GM19324 (cell line): ENCODE measurements at regions not wholly inside any gene's neighbourhood (a gene's known extent, or its start where the extent isn't known, plus 50 kb on each side); places are given as distances from the start of the nearest gene placed in this dataset.

Experiments
- ATAC-seq: cut with Tn5 transposase; IDR thresholded peaks from one replicate; pipeline ENCODE4 v1.9.1; 2021; ENCODE audit warnings: mild to moderate bottlenecking, moderate library complexity; ENCODE audit not compliant: unreplicated experiment, low FRiP score

DNA sequence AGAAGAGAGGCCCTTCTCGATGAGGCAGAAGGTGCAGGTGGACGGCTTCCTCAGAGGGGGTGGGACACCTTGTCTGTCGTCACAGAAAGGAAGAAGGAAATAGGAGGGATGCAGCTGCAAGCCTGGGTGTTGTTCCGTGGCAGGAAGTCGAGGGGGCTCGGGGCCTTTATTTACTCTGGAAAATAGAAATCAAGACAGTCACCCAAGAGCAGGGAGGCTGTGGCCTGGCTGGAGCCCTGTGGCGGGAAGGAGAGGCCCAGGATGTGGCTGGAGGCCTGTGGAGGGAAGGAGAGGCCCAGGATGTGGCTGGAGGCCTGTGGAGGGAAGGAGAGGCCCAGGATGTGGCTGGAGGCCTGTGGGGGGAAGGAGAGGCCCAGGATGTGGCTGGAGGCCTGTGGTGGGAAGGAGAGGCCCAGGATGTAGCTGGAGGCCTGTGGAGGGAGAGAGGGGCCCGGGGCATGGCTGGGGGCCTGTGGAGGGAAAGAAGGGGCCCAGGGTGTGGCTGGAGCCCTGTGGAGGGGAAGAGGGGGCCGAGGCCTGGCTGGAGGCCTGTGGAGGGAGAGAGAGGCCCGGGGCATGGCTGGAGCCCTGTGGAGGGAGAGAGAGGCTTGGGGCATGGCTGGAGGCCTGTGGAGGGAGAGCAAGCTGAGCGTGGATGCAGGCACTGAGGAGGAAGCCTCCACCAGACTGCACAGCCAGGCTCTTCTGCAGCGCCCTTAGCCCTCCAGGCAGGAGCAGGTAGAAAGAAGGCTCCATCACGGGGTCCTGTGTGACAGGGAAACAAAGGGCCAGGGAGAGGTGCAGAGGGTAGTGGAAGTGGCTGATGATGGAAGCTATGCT lies 97.3 kb upstream of the SFMBT2 start:
- ATAC-seq: no peak

DNA sequence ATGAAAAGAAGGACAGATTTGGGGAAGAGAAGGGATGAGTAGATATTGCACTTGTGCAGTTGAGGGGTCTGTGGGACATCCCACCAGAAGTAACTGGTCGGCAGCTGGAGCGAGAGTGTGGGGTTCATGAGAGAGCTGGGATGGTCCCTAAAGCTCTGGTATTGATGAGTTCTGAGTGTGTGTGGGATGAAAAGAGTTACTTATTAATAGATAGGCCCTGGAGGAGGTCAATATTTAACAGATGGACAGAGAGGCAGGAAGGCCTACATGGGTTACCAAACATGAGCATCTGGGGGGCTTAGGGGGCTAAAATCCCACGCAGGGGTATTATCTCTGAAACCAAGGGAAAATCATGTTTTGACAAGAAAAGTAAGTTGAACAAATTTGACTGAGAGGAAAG lies 95.7 kb upstream of the SFMBT2 start:
- no peak for ATAC-seq

DNA sequence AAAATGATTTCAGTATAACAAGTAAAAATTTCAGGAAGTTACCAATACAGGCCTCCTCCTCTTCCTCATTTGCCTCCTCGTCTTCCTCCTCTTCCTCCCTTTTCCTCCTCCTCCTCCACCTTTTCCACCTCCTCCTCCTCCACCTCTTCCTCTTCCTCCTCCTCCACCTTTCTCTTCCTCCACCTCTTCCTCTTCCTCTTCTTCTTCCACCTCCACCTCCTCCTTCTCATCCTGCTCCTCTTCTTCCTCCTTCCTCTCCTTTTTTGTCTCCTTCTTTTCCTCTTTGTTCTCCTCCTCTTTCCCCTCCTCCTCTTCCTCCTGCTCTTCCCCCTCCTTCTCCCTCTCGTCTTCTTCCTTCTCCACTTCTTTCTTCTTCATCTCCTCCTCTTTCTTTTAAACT lies 94.4 kb upstream of the SFMBT2 start:
- no peak for ATAC-seq

DNA sequence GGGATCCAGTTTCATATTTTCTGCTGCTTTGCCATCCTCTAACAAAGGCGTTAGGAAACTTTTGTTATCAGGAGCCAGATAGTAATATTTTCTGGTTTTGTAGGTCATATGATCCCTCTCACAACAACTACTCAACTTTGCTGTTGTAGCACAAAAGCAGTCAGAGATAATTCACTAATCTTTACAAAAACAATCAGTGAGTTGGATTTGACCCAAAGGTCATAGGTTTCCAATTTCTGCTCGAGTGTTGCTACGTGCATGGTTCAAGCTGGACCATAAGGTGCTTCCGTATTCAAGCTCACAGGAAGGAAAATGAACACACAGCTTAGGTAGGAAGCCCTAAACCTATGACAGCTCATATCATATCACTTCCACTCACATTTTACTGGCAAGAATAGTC lies 92.4 kb upstream of the SFMBT2 start:
- ATAC-seq: no peak

DNA sequence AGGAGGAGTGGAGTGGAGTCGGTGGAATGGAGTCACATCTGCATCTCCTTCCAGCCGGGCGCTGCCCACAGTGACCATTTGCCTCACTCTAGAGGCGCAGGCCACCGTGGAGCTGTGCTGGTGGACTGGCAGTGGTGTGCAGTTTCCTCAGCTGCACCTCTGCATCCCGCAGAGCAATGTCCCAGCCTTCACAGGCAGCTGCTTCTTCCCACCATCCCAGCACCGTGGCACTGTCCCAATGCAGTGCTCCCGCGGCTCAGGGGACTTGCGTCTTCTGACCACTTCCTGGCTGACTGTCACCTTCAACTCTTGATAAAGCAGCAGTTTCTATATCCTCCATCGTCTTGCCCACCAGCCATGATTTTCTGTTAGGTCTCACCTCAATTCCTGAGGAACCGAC lies 90.3 kb upstream of the SFMBT2 start:
- no peak for ATAC-seq

DNA sequence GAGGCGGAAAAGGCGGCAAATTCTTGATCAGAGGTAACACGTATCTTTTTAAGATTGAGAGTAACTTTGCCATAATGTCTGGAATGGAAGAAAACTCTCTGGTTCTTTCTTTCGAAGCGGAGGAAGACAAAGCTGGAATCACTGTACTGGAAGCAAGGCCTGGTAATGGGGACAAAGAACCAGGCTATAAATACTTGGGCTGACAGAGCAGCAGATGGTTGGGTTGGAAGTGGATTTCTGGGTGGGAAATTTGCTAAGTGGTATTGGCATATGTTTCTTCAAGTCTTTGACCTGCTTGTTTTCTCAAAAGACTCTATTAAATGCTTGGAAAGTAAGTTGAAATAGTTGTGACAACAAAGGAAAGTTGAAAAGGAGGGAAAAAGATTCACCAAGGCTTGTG lies 87.3 kb upstream of the SFMBT2 start:
- ATAC-seq: no peak

DNA sequence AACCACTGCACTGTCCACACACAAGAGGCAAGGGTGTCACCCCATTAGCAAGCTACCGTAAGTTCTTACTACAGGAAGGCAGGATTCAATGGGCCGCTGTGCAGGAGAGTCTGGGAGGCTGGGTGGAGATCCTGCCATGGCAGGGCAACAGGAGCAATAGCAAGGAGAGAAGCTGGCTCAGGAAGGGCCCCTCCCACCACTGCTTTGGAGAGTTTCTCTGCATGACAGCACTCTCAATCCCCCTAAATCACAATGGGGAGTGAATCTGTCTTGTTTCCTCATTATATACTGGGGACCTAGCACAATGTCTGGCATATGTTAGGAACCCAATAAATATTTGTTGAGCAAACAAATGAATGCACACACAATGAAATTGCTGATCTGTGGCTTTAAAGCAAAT lies 83.2 kb upstream of the SFMBT2 start:
- ATAC-seq: no peak

DNA sequence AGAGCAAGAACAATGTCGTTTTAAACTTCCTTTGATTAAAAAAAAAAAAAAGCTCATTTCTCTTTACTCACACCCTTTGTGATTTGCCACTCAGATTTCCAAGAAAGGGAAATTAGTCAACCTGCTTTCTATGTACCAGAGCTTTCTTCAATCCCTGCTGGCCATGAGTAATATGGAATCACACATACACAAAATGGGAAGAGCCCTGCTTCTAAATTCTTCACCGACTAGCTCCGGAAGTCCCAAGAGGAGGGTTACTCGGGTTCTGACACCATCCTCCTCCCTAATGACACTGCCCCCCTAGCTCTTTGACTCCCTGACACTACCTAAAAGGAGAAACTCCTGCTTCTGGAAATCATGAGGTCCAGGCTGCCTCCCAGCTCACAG lies 81.8 kb upstream of the SFMBT2 start:
- no peak for ATAC-seq

DNA sequence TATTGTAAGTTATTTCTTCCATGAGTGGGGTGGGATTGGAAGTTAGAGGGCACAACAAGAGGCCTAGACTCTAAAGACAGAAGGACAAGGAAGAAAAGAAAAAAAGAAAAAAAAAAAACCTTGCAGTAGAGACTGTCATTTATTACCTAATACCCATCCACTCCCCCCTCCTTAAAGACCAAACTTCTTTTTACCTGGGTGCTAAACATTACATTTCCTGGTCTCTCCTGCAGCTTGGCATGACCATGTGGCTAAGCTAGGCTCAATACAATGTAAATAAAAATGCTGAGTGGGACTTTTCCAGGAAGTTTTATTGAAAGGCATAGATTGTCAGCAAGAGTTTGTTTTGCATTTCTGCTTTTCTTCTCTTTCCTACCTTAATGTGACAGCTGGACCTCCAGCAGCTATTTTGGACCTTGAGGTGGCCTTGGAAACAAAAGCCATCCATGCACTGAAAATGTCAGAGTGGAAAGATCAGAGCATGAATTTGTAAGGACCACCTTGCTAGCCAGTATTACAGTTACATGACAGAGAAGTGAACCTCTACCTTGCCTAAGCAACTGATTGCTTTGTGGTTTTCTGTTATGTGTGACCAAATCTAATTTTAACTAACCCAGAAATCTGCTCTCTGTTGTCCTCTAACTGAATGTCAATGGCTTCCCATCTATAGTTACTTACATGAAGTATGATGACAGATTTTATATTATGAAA lies 81.3 kb upstream of the SFMBT2 start:
- peak; percentile 81 for ATAC-seq

DNA sequence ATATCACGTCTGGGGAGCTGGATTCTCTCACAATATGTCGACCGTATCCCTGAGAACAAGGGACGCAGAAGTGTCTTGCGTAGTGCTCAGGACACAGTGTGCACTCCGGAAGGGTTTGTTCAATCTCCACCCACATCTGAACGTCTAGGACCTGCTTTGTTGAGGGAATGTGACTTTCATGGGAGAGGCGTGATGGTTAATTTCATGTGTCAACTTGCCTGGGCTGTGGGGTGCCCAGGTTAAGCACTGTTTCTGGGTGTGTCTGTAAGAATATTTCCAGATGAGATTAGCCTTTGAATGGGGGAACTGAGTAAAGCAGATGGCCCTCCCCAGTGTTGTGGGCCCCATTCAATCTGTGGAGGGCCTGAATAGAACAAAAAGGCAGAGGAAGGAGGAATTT lies 80.4 kb upstream of the SFMBT2 start:
- ATAC-seq: no peak

DNA sequence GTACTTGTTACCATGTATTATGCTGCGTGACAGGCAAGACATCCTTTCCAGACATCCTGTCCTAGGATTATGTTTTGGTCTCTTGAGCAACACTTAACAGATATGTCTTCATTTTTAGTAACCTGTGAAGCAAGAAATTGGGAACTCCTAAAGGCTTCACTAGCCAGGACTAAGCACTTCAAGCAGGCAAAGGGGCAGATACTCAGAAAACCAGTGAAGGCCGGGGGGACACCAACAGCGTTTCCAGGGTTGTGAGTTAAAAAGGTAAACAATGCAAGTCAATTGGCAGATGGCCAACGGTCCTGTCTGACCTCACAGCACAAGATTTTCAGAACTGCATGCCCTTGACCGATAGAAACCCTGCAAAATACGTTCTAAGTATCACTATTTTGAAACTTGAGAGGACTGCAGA lies 77.6 kb upstream of the SFMBT2 start:
- no peak for ATAC-seq

DNA sequence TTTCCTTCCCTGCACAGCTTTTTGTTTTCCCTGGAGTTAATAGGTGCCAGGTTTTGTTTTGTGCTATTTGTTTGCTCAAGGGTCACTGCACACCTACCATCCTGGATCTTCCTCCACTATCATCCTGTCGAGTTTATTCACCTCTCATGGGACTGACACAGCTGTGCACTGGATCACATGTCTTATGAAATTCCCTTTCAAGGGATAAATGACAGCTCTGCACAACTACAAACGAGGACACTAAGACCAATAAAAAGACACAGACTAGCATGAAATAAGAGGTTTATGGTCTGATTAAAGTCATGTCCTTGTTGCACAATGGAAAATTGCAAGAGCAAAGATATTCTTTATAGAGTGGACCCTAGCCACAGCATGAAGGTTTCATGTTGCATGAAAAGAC lies 76.7 kb upstream of the SFMBT2 start:
- no peak for ATAC-seq

DNA sequence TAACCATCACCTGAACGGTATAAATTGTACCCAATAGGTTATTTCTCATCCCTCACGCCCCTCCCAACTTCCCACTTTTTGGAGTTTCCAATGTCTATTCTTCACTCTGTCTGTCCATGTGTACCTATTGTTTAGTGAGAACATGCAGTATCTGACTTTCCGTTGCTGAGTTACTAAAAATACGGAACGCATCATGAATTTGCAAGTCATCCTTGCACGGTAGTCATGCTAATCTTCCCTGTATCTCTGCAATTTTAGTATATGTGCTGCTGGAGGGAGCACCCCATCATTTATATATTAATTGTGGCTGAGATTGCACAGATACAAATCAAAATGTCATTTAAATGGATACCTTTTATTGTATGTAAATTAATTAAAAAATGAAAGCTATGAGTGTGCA lies 75.7 kb upstream of the SFMBT2 start:
- ATAC-seq: no peak

DNA sequence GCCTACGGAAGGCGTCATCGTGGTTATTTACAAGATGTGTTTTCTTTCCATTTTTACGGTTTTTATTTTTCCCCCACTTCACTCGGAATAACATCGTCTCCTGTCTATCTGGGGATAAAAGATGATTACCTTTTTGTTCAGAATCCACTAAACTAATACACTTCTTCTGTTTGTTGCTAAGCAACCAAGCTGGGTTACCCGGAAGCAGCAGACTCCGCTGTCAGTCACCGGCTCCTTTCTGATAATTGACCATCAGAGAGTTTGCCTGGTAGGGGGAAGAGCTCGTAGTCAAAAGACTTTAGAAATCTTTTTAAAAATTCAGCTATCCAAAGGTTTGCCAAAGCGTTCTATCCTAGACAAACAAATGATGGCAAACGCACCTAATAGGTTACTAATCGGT lies 75.0 kb upstream of the SFMBT2 start:
- ATAC-seq: no peak

DNA sequence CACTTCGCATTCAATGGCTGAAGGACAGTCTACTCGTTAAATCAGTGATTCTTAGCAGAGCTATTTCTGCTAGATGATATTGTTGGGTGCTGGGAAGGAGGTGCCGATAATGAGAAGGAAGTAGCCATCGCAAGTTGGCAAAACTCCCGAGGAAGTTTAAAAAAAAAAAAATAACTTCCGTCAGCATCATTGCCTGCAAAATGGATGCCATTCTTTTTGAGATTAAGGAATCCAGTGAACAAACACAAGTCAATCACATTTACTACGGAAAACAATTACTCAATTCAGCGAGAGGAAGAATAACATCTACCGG lies 74.4 kb upstream of the SFMBT2 start:
- no peak for ATAC-seq

DNA sequence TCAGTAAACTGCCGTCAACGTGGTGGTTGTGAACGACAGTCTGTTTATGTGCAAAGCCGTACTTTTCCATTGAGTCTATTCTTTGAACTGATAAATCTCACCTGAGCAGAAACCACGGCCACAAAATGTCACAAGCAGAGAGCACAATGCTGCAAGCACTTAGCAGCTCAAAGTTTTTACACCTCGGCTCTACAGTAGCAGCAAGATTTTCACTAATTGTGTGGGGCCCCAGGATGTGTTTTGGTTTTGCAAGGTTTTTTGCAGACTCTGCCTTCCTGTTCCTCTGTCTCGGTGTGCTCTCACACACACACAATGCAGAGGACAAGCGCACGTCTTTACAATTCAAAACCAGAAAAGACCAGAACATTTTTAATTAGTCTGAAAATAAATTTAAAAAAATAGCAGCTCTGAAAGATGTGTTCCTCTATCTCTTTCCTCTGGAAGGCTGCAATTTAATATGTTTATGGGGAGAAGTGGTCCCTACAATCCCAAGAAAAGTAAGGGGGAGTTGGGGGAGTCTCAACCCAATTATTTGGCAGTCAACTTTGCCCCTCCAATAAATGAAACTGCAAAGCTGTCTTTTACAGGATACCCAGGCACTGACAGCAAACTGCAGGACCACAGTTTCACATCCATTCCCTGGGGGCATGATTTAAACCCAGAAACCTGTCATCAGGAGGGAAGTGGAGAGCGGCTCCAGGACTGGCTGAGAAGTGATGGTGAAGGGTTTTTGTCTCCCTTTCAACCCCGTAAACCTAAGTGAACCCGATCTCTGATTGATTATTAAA lies 73.8 kb upstream of the SFMBT2 start:
- peak; percentile 78 for ATAC-seq

DNA sequence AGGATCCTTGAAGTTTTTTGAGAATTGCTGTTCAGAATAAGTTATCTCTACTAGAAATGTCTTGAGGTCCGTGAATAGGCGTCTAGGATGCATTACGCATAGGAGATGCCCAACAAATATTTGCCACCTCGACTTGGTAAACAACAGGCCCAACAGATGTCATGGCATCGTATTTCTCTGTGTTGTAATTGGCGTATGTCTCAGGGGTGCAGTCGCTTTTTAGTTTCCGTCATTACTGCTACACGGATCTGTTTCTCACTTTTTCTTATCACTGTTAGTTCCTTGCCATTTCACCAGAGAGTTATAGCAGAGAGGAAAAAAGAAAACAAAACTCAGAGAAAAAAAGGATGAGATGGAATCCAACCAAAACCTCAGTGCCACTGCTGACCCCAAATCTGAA lies 73.0 kb upstream of the SFMBT2 start:
- ATAC-seq: no peak

DNA sequence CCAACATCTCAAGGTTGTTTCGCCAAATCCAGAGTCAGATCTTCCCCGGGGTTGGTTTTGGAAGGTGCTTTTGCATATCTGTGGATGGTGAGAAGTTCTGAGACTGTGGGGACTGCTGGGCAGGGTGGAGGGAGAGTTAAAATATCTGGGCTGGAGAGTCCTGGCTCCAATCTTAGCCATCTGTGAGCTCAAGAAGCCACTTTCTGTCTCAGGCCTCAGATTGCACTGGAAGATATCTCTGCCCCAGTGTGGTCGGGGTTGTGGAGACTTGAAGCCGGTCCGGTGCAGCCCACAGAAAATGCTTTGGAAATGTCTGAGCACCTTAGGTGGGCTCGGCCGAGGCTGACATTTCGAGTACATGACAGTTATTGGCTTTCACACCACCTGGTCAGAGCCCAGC lies 72.2 kb upstream of the SFMBT2 start:
- no peak for ATAC-seq

DNA sequence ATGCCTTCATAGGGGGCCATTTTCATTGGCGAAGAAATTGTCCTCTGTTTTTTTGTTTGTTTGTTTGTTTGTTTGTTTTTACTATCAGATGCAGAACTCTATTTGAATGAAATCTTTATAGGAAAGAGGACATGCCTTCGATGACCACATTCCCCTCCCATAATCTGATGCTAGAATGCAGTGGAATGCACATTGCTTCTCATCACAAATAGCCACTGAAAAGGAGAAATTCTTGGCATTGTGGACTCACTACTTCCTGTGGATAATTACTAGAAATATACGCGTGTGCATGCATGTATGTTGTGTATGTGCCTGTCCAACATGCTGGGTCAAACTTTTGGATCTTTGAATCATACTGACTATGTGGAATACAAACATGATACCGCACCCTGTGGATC lies 70.5 kb upstream of the SFMBT2 start:
- ATAC-seq: no peak

DNA sequence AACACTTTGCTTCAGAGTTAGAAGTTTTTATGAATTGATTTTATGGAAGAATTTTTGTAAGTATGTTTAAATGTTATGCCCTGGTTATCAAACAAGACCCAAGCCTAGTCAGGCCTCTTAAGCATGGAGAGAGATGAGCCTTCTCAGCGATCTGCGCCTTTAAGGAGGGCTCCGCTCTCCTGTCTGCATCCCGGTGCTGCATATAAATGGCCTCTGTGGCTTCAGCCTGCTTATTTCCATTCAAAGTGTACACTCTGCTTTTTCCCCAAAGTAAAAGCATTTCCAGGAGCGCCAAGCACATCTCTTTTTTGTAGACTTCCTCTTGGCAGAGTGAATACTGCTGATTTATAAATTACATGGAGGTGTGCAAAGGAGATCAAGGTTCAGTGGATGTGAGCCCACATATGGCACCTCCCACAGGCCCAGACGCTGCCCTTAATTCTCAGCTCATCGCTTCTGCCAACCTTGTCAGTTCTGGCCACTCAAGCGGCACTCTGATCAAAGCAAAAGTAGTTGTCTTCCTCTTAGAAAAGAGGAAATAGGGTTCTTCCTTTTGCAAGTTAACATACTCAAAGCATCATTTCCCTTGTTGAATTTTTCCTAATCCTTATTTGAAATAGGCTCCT lies 70.0 kb upstream of the SFMBT2 start:
- ATAC-seq: peak; percentile 51
